B cell (primary cell): ENCODE measurements at regions not wholly inside any gene's neighbourhood (a gene's known extent, or its start where the extent isn't known, plus 50 kb on each side); places are given as distances from the start of the nearest gene placed in this dataset.

Source experiments
- ATAC-seq: fragments of 200-7000 bp; cut with Tn5 transposase; one replicate; pipeline ENCODE4 v1.10.0; 2021; ENCODE audit warnings: low read depth, mild to moderate bottlenecking, moderate number of reproducible peaks, moderate library complexity
- CTCF ChIA-PET: fragments of 350-600 bp; sonication (Branson Sonifier 250); formaldehyde crosslinking; loops from one replicate; lab custom pipeline; 2021; ENCODE audit warnings: antibody characterized with exemption, inconsistent platforms; lab: Charles Lee
- POLR2A ChIA-PET: fragments of 350-600 bp; sonication (Branson Sonifier 250); formaldehyde crosslinking; loops from one replicate; lab custom pipeline; 2021; ENCODE audit warnings: antibody characterized with exemption; lab: Charles Lee
- DNase-seq: peaks from one replicate; pipeline ENCODE4 v3.0.0; 2013
- H2AFZ ChIP-seq: 2 replicates; pipeline ENCODE4 v1.6.1; 2012; ENCODE audit warnings: mild to moderate bottlenecking, low read depth, low read length; ENCODE audit not compliant: insufficient read depth, poor library complexity, severe bottlenecking
- H3K27ac ChIP-seq, 2 donors: 1 replicate in 1 of 2; 2 replicates in 1 of 2; pipeline ENCODE4 v1.5.1; 2012 to 2013; ENCODE audit warnings: low read length in 2 of 2, mild to moderate bottlenecking in 2 of 2, moderate library complexity in 1 of 2
- H3K27me3 ChIP-seq, 4 experiments: fragments of 200-600 bp in 1 of 4; sonication (generic) in 1 of 4; replicated peaks in 1 of 4; 1 replicate in 2 of 4; 2 replicates in 2 of 4; pipeline versions ENCODE4 v1.6.1 to v1.7.0; 2013 to 2016; ENCODE audit warnings: low read length in 3 of 4, mild to moderate bottlenecking in 2 of 4, mixed read lengths in 1 of 4, moderate library complexity in 1 of 4; ENCODE audit not compliant: insufficient read depth in 4 of 4, control insufficient read depth in 3 of 4; ENCODE audit errors: control extremely low read depth in 1 of 4
- H3K36me3 ChIP-seq, 2 experiments: replicated peaks in 1 of 2; 1 replicate in 1 of 2; 2 replicates in 1 of 2; pipeline versions ENCODE4 v1.6.1 to v1.7.1; 2013; ENCODE audit warnings: low read length in 1 of 2; ENCODE audit not compliant: insufficient read depth in 2 of 2, control insufficient read depth in 1 of 2; ENCODE audit errors: control extremely low read depth in 1 of 2, extremely low read depth in 1 of 2
- H3K4me1 ChIP-seq, 2 donors: fragments of 200-600 bp in 1 of 2; sonication (generic) in 1 of 2; 1 replicate in 1 of 2; 2 replicates in 1 of 2; pipeline versions ENCODE4 v1.5.1 to v1.6.1; 2013 to 2017; ENCODE audit warnings: low read length in 2 of 2; ENCODE audit not compliant: control insufficient read depth in 2 of 2, insufficient read depth in 2 of 2
- H3K4me2 ChIP-seq: replicated peaks from 2 replicates; pipeline ENCODE3; 2012; ENCODE audit warnings: mild to moderate bottlenecking, low read depth, low read length; ENCODE audit not compliant: poor library complexity, severe bottlenecking
- H3K4me3 ChIP-seq, 5 experiments: fragments of 200-600 bp in 1 of 5; sonication (generic) in 1 of 5; 1 replicate in 3 of 5; 2 replicates in 2 of 5; pipeline versions ENCODE4 v1.5.1 to v1.7.0; 2011 to 2016; ENCODE audit warnings: low read length in 4 of 5, mild to moderate bottlenecking in 4 of 5, low read depth in 2 of 5, control low read depth in 1 of 5, moderate library complexity in 1 of 5; ENCODE audit not compliant: insufficient read depth in 1 of 5; ENCODE audit errors: control extremely low read depth in 1 of 5, extremely low read depth in 1 of 5
- H3K79me2 ChIP-seq: fragments of 200-600 bp; sonication (generic); one replicate; pipeline ENCODE4 v1.6.0; 2016; ENCODE audit warnings: low read length; ENCODE audit not compliant: control insufficient read depth, insufficient read depth
- H3K9ac ChIP-seq: fragments of 200-600 bp; sonication (generic); 2 replicates; pipeline ENCODE4 v1.6.1; 2017; ENCODE audit warnings: mild to moderate bottlenecking, low read length, moderate library complexity
- H3K9me3 ChIP-seq, 3 donors: one replicate each; pipeline versions ENCODE4 v1.6.1 to v1.7.1; 2013; ENCODE audit warnings: low read length in 2 of 3; ENCODE audit not compliant: control insufficient read depth in 2 of 3, insufficient read depth in 1 of 3; ENCODE audit errors: control extremely low read depth in 1 of 3
- H4K20me1 ChIP-seq: 2 replicates; pipeline ENCODE4 v1.6.0; 2012; ENCODE audit warnings: mild to moderate bottlenecking, low read length; ENCODE audit not compliant: insufficient read depth, control insufficient read depth, poor library complexity, severe bottlenecking
- H3K27ac Mint-ChIP-seq: one replicate; pipeline ENCODE4 v1.8.0; 2021; ENCODE audit warnings: mixed read lengths
- H3K27me3 Mint-ChIP-seq: one replicate; pipeline ENCODE4 v1.8.0; 2021; ENCODE audit warnings: mixed read lengths
- H3K4me1 Mint-ChIP-seq: one replicate; pipeline ENCODE4 v1.8.0; 2021; ENCODE audit warnings: mixed read lengths
- H3K4me3 Mint-ChIP-seq: one replicate; pipeline ENCODE4 v1.8.0; 2021; ENCODE audit warnings: mixed read lengths
- H3K9me3 Mint-ChIP-seq: one replicate; pipeline ENCODE4 v1.8.0; 2022; ENCODE audit warnings: mixed read lengths; ENCODE audit not compliant: insufficient read depth
- EZH2 ChIP-seq: IDR thresholded peaks from 2 replicates; pipeline ENCODE4 v1.6.1; 2012; ENCODE audit warnings: borderline replicate concordance, low read depth, mild to moderate bottlenecking, moderate library complexity, low read length; ENCODE audit not compliant: insufficient read depth, poor library complexity, severe bottlenecking
- WGBS: methylation state at CpG from one replicate; pipeline ENCODE4 v1.1.5; 2013; ENCODE audit warnings: missing lambda C conversion rate; ENCODE audit not compliant: insufficient coverage; 5-methylcytosine and 5-hydroxymethylcytosine counted together
- intact Hi-C: fragments of 100-400 bp; cut with micrococcal nuclease; formaldehyde crosslinking; loops from one replicate; pipeline ENCODE4 v1.10.0; 2022
- TF ChIP-seq, protein P1 (sequence below): fragments of 200-600 bp; IDR thresholded peaks from one replicate; pipeline ENCODE4 v1.8.0; 2022; ENCODE audit warnings: antibody characterized with exemption, mild to moderate bottlenecking

DNA sequence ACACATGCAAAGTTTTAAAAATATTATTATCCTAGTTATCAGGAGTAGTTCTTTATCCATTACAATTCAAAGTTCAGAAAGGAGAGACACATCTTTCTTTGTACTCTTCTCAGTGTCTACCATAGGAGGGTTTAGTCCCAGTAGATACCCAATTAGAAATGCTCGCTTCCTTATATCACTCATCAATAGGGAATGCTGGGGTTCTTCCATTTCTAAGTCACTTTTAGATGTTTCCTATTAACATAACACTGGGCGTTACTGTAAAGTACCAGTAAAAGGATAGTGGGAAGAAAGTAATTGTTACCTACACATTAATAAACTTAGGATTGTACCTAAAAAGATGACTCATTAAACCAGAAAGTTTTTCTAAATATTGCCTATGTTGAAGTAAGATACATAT is 348.3 kb upstream of the CDH6 start:
- ChIA-PET CTCF (no interaction called here), POLR2A (no interaction called here)
- no peaks in the 10 kb centered on the region for H3K79me2 ChIP-seq
- no peaks in the 10 kb centered on the region for H3K4me1 ChIP-seq
- WGBS: no CpG with 5 or more reads among the region's 2 CpGs
- H3K4me3 ChIP-seq: no peak overlapping the region
- no peaks in the 10 kb centered on the region for H3K4me1 Mint-ChIP-seq
- intact Hi-C loops: no loop called here
- DNase-seq (no peak), ATAC-seq (no peak)
- H3K36me3 ChIP-seq: no peaks in the 10 kb centered on the region
- H3K9me3 Mint-ChIP-seq: no peaks in the 10 kb centered on the region
- no peaks in the 10 kb centered on the region for H3K27me3 ChIP-seq
- no peak overlapping the region for H3K9ac ChIP-seq
- no peak overlapping the region for H3K27ac Mint-ChIP-seq
- no peak overlapping the region for H3K4me2 ChIP-seq
- H3K4me3 Mint-ChIP-seq: no peak overlapping the region
- no peak overlapping the region for H2AFZ ChIP-seq
- H3K27me3 Mint-ChIP-seq: no peaks in the 10 kb centered on the region
- no peaks in the 10 kb centered on the region for H4K20me1 ChIP-seq
- H3K9me3 ChIP-seq: peaks cover 0 to 3% (median 0%) of the 10 kb centered on the region in 3 donors
- TF ChIP-seq, protein P1, sequence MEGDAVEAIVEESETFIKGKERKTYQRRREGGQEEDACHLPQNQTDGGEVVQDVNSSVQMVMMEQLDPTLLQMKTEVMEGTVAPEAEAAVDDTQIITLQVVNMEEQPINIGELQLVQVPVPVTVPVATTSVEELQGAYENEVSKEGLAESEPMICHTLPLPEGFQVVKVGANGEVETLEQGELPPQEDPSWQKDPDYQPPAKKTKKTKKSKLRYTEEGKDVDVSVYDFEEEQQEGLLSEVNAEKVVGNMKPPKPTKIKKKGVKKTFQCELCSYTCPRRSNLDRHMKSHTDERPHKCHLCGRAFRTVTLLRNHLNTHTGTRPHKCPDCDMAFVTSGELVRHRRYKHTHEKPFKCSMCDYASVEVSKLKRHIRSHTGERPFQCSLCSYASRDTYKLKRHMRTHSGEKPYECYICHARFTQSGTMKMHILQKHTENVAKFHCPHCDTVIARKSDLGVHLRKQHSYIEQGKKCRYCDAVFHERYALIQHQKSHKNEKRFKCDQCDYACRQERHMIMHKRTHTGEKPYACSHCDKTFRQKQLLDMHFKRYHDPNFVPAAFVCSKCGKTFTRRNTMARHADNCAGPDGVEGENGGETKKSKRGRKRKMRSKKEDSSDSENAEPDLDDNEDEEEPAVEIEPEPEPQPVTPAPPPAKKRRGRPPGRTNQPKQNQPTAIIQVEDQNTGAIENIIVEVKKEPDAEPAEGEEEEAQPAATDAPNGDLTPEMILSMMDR: no peak
- no peak for TF ChIP-seq EZH2
- H3K27ac ChIP-seq: no peak overlapping the region

DNA sequence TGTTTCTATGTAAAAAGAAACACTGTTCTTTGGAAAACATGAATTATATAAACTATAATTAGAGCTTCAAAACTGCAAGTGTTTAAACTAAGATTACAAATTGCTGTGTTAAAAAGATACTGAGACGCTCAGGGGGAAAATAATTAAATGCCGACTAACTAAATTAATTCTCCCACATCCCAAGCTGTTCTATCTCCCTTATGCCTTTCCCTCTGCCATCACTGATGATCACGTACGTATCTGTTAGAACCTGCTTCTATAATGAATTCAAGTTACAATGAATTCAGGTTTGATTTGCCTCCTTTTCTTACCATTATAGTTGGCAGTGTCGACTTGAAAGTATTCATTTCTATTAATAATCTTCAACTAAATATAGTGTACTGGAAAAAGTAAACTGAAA is 349.9 kb upstream of the CDH6 start:
- H3K4me1 Mint-ChIP-seq: no peaks in the 10 kb centered on the region
- Histone ChIP-seq H2AFZ (no peak overlapping the region), H3K27ac (no peak overlapping the region), H3K27me3 (no peaks in the 10 kb centered on the region), H3K4me1 (no peaks in the 10 kb centered on the region), H3K36me3 (no peaks in the 10 kb centered on the region), H3K9ac (no peak overlapping the region), H3K79me2 (no peaks in the 10 kb centered on the region), H3K4me2 (no peak overlapping the region), H4K20me1 (no peaks in the 10 kb centered on the region), H3K4me3 (no peak overlapping the region), H3K9me3 (peaks cover 0 to 3% (median 0%) of the 10 kb centered on the region in 3 donors)
- no CpG with 5 or more reads among the region's 5 CpGs for WGBS
- intact Hi-C loops: no loop called here
- no peak overlapping the region for H3K4me3 Mint-ChIP-seq
- no peak for DNase-seq
- H3K9me3 Mint-ChIP-seq: peaks cover 2% of the 10 kb centered on the region
- H3K27me3 Mint-ChIP-seq: no peaks in the 10 kb centered on the region
- ATAC-seq: no peak
- ChIA-PET POLR2A (no interaction called here), CTCF (no interaction called here)
- H3K27ac Mint-ChIP-seq: no peak overlapping the region
- no peak for TF ChIP-seq EZH2
- TF ChIP-seq, protein P1: no peak
